GM12874 (cell line): ENCODE measurements at regions not wholly inside any gene's neighbourhood (a gene's known extent, or its start where the extent isn't known, plus 50 kb on each side); places are given as distances from the start of the nearest gene placed in this dataset.

Source experiments
- TF ChIP-seq, protein P1 (sequence below): IDR thresholded peaks from 2 replicates; pipeline ENCODE4 v1.5.1; 2011; ENCODE audit warnings: low read depth, mild to moderate bottlenecking, control low read depth, low read length, moderate library complexity; ENCODE audit not compliant: insufficient read depth

DNA sequence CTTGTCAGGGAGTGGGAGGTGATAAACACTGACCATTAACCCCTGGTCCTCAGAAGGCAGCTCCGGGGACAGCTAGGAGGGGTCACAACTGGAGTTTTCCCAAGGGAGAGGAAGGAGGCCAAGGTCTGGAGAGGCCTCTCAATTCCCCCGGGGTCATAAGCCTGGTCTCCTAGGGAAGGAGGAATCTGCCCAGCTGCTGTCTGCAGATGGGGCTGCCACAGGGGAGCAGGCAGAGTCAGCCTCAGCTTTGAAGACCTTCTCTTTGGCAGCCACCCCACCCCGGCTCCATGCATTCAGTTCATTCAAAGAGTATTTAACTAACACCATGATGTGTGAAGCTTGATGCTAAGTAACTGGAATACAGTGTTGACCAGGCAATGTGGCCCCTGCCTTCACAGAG is 74.6 kb upstream of the HSPA9 start:
- TF ChIP-seq, protein P1, sequence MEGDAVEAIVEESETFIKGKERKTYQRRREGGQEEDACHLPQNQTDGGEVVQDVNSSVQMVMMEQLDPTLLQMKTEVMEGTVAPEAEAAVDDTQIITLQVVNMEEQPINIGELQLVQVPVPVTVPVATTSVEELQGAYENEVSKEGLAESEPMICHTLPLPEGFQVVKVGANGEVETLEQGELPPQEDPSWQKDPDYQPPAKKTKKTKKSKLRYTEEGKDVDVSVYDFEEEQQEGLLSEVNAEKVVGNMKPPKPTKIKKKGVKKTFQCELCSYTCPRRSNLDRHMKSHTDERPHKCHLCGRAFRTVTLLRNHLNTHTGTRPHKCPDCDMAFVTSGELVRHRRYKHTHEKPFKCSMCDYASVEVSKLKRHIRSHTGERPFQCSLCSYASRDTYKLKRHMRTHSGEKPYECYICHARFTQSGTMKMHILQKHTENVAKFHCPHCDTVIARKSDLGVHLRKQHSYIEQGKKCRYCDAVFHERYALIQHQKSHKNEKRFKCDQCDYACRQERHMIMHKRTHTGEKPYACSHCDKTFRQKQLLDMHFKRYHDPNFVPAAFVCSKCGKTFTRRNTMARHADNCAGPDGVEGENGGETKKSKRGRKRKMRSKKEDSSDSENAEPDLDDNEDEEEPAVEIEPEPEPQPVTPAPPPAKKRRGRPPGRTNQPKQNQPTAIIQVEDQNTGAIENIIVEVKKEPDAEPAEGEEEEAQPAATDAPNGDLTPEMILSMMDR = no peak

DNA sequence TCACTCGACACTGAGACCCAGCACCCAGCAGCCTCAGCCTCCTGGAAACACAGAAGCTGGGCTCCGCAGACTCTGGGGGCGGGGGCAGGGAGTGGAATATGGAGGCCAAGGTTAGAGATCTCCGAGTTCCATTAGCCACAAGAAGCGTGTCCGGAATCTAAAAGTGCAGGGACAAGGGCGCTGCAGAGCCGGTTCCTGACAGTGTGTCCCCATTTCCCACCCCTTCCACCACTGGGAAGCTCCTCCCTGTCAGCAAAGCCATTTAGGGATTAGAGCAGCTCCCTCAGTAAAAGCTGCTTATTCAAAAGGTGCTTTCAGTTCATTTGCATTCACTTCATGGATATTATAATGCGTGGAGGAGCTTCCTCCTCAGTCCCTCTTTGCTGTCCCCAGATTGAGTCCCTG is 74.1 kb upstream of the HSPA9 start:
- TF ChIP-seq, protein P1 = no peak

- TF ChIP-seq, protein P1 = no peak
Observed at GRCh38 chr5:138648841-138649240, 73.6 kb upstream of the HSPA9 start.

GRCh38 chr5:138647794-138648410 is 72.7 kb upstream of the HSPA9 start:
- TF ChIP-seq, protein P1 = no peak

- TF ChIP-seq, protein P1 = no peak
Observed at GRCh38 chr5:138647261-138647788, 72.1 kb upstream of the HSPA9 start.

- TF ChIP-seq, protein P1 = no peak
Observed at GRCh38 chr5:138646671-138647070, 71.5 kb upstream of the HSPA9 start.

- TF ChIP-seq, protein P1 = no peak
Observed at GRCh38 chr5:138645778-138646575, 70.8 kb upstream of the HSPA9 start.
